Endodermal cell (in vitro differentiated cells): ENCODE measurements at regions not wholly inside any gene's neighbourhood (a gene's known extent, or its start where the extent isn't known, plus 50 kb on each side); places are given as distances from the start of the nearest gene placed in this dataset.
"Not testable (repeated sequence)": the region's sequence is repeated elsewhere in the genome, so short reads cannot be mapped to it uniquely, and the experiment has no call there.

Source experiments
- DNase-seq: peaks from one replicate; pipeline ENCODE4 v3.0.0-alpha.2; 2017
- H3K27ac ChIP-seq: 2 replicates; pipeline ENCODE4 v1.5.1; 2013; ENCODE audit warnings: mild to moderate bottlenecking, low read depth, low read length, moderate library complexity
- H3K27me3 ChIP-seq: 2 replicates; pipeline ENCODE4 v1.6.1; 2013; ENCODE audit warnings: mild to moderate bottlenecking, low read length, moderate library complexity; ENCODE audit not compliant: insufficient read depth, control insufficient read depth, poor library complexity, severe bottlenecking
- H3K36me3 ChIP-seq: 2 replicates; pipeline ENCODE4 v1.7.0; 2013; ENCODE audit warnings: mild to moderate bottlenecking, low read length, moderate library complexity; ENCODE audit not compliant: control insufficient read depth, insufficient read depth
- H3K4me1 ChIP-seq: one replicate; pipeline ENCODE4 v1.7.0; 2013; ENCODE audit warnings: low read length; ENCODE audit not compliant: control insufficient read depth, insufficient read depth
- H3K4me3 ChIP-seq: 2 replicates; pipeline ENCODE4 v1.5.1; 2013; ENCODE audit warnings: mild to moderate bottlenecking, low read length, moderate library complexity
- H3K9ac ChIP-seq: 2 replicates; pipeline ENCODE4 v1.6.1; 2013; ENCODE audit warnings: mild to moderate bottlenecking, low read length, moderate library complexity; ENCODE audit not compliant: poor library complexity, severe bottlenecking; ENCODE audit errors: extremely low read depth
- H3K9me3 ChIP-seq: 2 replicates; pipeline ENCODE4 v1.6.1; 2013; ENCODE audit warnings: mild to moderate bottlenecking, low read length, moderate library complexity; ENCODE audit not compliant: control insufficient read depth
- H3K27ac Mint-ChIP-seq: 2 replicates; pipeline ENCODE4 v1.8.0; 2020; ENCODE audit warnings: mixed read lengths
- H3K27me3 Mint-ChIP-seq: 2 replicates; pipeline ENCODE4 v1.8.0; 2021; ENCODE audit warnings: mild to moderate bottlenecking, mixed read lengths; ENCODE audit not compliant: insufficient read depth
- H3K36me3 Mint-ChIP-seq: 2 replicates; pipeline ENCODE4 v1.8.0; 2020; ENCODE audit warnings: low read depth, mixed read lengths
- H3K4me1 Mint-ChIP-seq: 2 replicates; pipeline ENCODE4 v1.8.0; 2020; ENCODE audit warnings: mixed read lengths
- H3K4me3 Mint-ChIP-seq: 2 replicates; pipeline ENCODE4 v1.8.0; 2020; ENCODE audit warnings: mild to moderate bottlenecking, moderate library complexity, mixed read lengths
- H3K9me3 Mint-ChIP-seq: 2 replicates; pipeline ENCODE4 v1.8.0; 2020; ENCODE audit warnings: mild to moderate bottlenecking, mixed read lengths
- WGBS, 2 experiments: methylation state at CpG; one replicate each; pipeline versions ENCODE4 v1.1.5 to v1.1.7; 2013; ENCODE audit warnings: missing lambda C conversion rate in 2 of 2, mixed read lengths in 1 of 2; ENCODE audit not compliant: insufficient coverage in 1 of 2, insufficient read length in 1 of 2; 5-methylcytosine and 5-hydroxymethylcytosine counted together
- TF ChIP-seq, protein P1 (sequence below): fragments of 200-600 bp; sonication (generic); conservative IDR thresholded peaks from 2 replicates; pipeline ENCODE4 v1.5.0; 2021; ENCODE audit warnings: antibody characterized with exemption, mild to moderate bottlenecking

GRCh38 chr1:229732061-229732460 is 106.0 kb downstream of the URB2 start:
- no peaks in the 10 kb centered on the region for H3K27me3 ChIP-seq
- H3K4me1 Mint-ChIP-seq, result peaks cover 5% of the 10 kb centered on the region
- H3K4me1 ChIP-seq, result no peaks in the 10 kb centered on the region
- no peak overlapping the region for H3K27ac Mint-ChIP-seq
- H3K27me3 Mint-ChIP-seq, result no peaks in the 10 kb centered on the region
- H3K9me3 Mint-ChIP-seq, result peaks cover 17% of the 10 kb centered on the region
- DNase-seq, result no peak
- no peak overlapping the region for H3K9ac ChIP-seq
- 93 to 100% methylated on average over 1 to 3 of the region's 3 CpGs for WGBS, 2 experiments
- H3K36me3 ChIP-seq, result no peaks in the 10 kb centered on the region
- peaks cover 7% of the 10 kb centered on the region for H3K9me3 ChIP-seq
- H3K27ac ChIP-seq, result no peak overlapping the region
- no peak overlapping the region for H3K4me3 Mint-ChIP-seq
- TF ChIP-seq, protein P1, sequence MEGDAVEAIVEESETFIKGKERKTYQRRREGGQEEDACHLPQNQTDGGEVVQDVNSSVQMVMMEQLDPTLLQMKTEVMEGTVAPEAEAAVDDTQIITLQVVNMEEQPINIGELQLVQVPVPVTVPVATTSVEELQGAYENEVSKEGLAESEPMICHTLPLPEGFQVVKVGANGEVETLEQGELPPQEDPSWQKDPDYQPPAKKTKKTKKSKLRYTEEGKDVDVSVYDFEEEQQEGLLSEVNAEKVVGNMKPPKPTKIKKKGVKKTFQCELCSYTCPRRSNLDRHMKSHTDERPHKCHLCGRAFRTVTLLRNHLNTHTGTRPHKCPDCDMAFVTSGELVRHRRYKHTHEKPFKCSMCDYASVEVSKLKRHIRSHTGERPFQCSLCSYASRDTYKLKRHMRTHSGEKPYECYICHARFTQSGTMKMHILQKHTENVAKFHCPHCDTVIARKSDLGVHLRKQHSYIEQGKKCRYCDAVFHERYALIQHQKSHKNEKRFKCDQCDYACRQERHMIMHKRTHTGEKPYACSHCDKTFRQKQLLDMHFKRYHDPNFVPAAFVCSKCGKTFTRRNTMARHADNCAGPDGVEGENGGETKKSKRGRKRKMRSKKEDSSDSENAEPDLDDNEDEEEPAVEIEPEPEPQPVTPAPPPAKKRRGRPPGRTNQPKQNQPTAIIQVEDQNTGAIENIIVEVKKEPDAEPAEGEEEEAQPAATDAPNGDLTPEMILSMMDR, result no peak
- no peaks in the 10 kb centered on the region for H3K36me3 Mint-ChIP-seq
- no peak overlapping the region for H3K4me3 ChIP-seq

GRCh38 chr1:229736376-229736775 is 110.3 kb downstream of the URB2 start:
- DNase-seq, result no peak
- peaks cover 7% of the 10 kb centered on the region for H3K9me3 ChIP-seq
- TF ChIP-seq, protein P1, result no peak
- H3K4me1 ChIP-seq, result no peaks in the 10 kb centered on the region
- no peaks in the 10 kb centered on the region for H3K36me3 ChIP-seq
- no peak overlapping the region for H3K27ac ChIP-seq
- no peak overlapping the region for H3K4me3 ChIP-seq
- no peaks in the 10 kb centered on the region for H3K4me1 Mint-ChIP-seq
- no peak overlapping the region for H3K27ac Mint-ChIP-seq
- no peaks in the 10 kb centered on the region for H3K27me3 Mint-ChIP-seq
- H3K9me3 Mint-ChIP-seq, result peaks cover 30% of the 10 kb centered on the region
- H3K27me3 ChIP-seq, result no peaks in the 10 kb centered on the region
- no peak overlapping the region for H3K4me3 Mint-ChIP-seq
- no peak overlapping the region for H3K9ac ChIP-seq
- no peaks in the 10 kb centered on the region for H3K36me3 Mint-ChIP-seq

DNA sequence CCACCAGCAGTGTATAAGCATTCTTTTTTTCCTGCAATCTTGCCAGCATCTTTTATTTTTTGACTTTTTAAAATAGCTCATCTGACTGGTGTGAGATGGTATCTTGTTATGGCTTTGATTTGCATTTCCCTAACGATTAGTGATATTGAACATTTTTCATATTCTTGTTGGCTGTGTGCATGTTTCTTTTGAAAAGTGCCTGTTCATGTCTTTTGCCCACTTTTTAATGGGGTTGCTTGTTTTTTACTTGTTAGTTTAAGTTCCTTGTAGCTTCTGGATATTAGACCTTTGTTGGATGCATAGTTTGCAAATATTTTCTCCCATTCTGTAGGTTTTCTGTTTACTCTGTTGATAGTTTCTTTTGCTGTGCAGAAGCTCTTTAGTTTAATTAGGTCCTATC is 116.6 kb downstream of the URB2 start:
- not testable (repeated sequence) for H3K36me3 ChIP-seq, H3K27me3 ChIP-seq, H3K4me1 Mint-ChIP-seq, H3K4me3 ChIP-seq, H3K27ac Mint-ChIP-seq, H3K27me3 Mint-ChIP-seq, H3K9me3 ChIP-seq, H3K4me1 ChIP-seq, H3K36me3 Mint-ChIP-seq, H3K9ac ChIP-seq, H3K4me3 Mint-ChIP-seq, DNase-seq, H3K27ac ChIP-seq
- WGBS, 2 experiments, result 94 to 100% methylated on average over 1 of the region's 1 CpG
- peaks cover 27% of the 10 kb centered on the region for H3K9me3 Mint-ChIP-seq

DNA sequence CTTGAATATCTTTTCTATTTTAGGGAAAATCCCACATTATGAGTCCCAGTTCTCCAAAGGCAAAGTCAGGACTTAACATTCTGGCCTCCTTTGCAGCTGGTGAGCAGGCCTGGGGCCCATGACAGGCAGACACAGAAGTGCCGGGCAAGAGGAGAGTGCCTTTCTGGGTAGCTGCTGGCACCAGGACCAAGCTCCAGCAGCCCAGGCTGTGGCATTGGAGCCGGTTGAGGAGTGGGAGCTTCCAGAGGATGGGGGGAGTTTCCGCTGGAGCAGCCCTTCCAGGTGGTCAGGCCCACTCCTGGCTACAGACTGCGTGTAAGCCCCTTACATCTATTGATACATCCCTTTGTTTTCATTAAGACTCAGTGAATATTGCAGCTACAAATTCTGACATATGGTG is 123.9 kb downstream of the URB2 start:
- no peak overlapping the region for H3K27ac Mint-ChIP-seq
- H3K36me3 ChIP-seq, result no peaks in the 10 kb centered on the region
- no peak overlapping the region for H3K4me3 Mint-ChIP-seq
- no peaks in the 10 kb centered on the region for H3K9me3 Mint-ChIP-seq
- 92% methylated on average over 3 of the region's 4 CpGs; no CpG with 5 or more reads in 1 of the 2 experiments for WGBS, 2 experiments
- H3K27ac ChIP-seq, result no peak overlapping the region
- H3K36me3 Mint-ChIP-seq, result no peaks in the 10 kb centered on the region
- no peak overlapping the region for H3K9ac ChIP-seq
- no peak overlapping the region for H3K4me3 ChIP-seq
- no peaks in the 10 kb centered on the region for H3K4me1 Mint-ChIP-seq
- no peaks in the 10 kb centered on the region for H3K27me3 ChIP-seq
- H3K9me3 ChIP-seq, result no peaks in the 10 kb centered on the region
- H3K27me3 Mint-ChIP-seq, result no peaks in the 10 kb centered on the region
- DNase-seq, result no peak
- TF ChIP-seq, protein P1, result no peak
- no peaks in the 10 kb centered on the region for H3K4me1 ChIP-seq
